ENCODE measurements at regions not wholly inside any gene's neighbourhood (a gene's known extent, or its start where the extent isn't known, plus 50 kb on each side); places are given as distances from the start of the nearest gene placed in this dataset.
"Not testable (repeated sequence)": the region's sequence is repeated elsewhere in the genome, so short reads cannot be mapped to it uniquely, and the experiment has no call there.

DNA sequence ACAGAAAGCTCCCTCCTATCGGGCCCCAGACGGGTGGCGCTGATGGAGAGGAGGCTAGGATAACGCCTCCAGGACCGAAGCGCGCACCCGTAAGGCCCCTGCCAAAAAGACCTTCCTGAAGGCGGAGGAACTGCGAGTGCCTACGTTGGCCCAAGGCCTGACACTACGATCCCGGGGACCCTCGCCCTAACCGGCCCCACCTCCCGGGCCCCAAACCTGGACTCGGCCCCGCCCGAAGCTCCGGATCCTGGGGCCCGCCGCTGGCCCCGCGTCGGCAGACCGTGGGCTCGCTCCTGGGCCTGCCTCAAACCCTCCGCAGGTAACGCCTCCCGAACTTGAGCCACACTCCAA is 53.6 kb upstream of the ROPN1B start:
- TF ChIP-seq, protein P1, sequence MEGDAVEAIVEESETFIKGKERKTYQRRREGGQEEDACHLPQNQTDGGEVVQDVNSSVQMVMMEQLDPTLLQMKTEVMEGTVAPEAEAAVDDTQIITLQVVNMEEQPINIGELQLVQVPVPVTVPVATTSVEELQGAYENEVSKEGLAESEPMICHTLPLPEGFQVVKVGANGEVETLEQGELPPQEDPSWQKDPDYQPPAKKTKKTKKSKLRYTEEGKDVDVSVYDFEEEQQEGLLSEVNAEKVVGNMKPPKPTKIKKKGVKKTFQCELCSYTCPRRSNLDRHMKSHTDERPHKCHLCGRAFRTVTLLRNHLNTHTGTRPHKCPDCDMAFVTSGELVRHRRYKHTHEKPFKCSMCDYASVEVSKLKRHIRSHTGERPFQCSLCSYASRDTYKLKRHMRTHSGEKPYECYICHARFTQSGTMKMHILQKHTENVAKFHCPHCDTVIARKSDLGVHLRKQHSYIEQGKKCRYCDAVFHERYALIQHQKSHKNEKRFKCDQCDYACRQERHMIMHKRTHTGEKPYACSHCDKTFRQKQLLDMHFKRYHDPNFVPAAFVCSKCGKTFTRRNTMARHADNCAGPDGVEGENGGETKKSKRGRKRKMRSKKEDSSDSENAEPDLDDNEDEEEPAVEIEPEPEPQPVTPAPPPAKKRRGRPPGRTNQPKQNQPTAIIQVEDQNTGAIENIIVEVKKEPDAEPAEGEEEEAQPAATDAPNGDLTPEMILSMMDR (IDR thresholded peaks at IDR 0.05): not testable (repeated sequence)
- not testable (repeated sequence) for TF ChIP-seq POLR2A (IDR thresholded peaks at IDR 0.05)

Measured in heart left ventricle (tissue), 13 donors.